HG02642 (cell line): ENCODE measurements at regions not wholly inside any gene's neighbourhood (a gene's known extent, or its start where the extent isn't known, plus 50 kb on each side); places are given as distances from the start of the nearest gene placed in this dataset.

Source experiments
- ATAC-seq: cut with Tn5 transposase; IDR thresholded peaks from one replicate; pipeline ENCODE4 v1.9.1; 2021; ENCODE audit warnings: mild to moderate bottlenecking; ENCODE audit not compliant: unreplicated experiment, poor library complexity

GRCh38 chr19:32202244-32202643, 143.2 kb upstream of the ZNF507 start:
- ATAC-seq: no peak

GRCh38 chr19:32203161-32203560, 142.2 kb upstream of the ZNF507 start:
- no peak for ATAC-seq

- no peak for ATAC-seq
Observed at GRCh38 chr19:32206065-32206464, 139.3 kb upstream of the ZNF507 start.

- ATAC-seq: no peak
Observed at GRCh38 chr19:32208060-32208459, 137.3 kb upstream of the ZNF507 start.

GRCh38 chr19:32219392-32219791, 126.0 kb upstream of the ZNF507 start:
- no peak for ATAC-seq

GRCh38 chr19:32219881-32220472, 125.4 kb upstream of the ZNF507 start:
- no peak for ATAC-seq

- ATAC-seq: no peak
Observed at GRCh38 chr19:32220951-32221350, 124.5 kb upstream of the ZNF507 start.

- ATAC-seq: no peak
Observed at GRCh38 chr19:32222556-32222955, 122.9 kb upstream of the ZNF507 start.

- no peak for ATAC-seq
Observed at GRCh38 chr19:32223106-32223505, 122.3 kb upstream of the ZNF507 start.

- no peak for ATAC-seq
Observed at GRCh38 chr19:32223595-32224370, 121.6 kb upstream of the ZNF507 start.

- ATAC-seq: peak; percentile 85
Observed at GRCh38 chr19:32224371-32225244, 120.8 kb upstream of the ZNF507 start.

- no peak for ATAC-seq
Observed at GRCh38 chr19:32227561-32228165, 117.7 kb upstream of the ZNF507 start.

- ATAC-seq: no peak
Observed at GRCh38 chr19:32230441-32230840, 115.0 kb upstream of the ZNF507 start.

GRCh38 chr19:32231020-32231419, 114.4 kb upstream of the ZNF507 start:
- ATAC-seq: no peak

GRCh38 chr19:32231691-32232090, 113.7 kb upstream of the ZNF507 start:
- ATAC-seq: no peak

GRCh38 chr19:32232449-32232848, 113.0 kb upstream of the ZNF507 start:
- ATAC-seq: no peak

GRCh38 chr19:32233091-32233490, 112.3 kb upstream of the ZNF507 start:
- ATAC-seq: no peak

GRCh38 chr19:32233885-32234284, 111.5 kb upstream of the ZNF507 start:
- no peak for ATAC-seq

- no peak for ATAC-seq
Observed at GRCh38 chr19:32234663-32235217, 110.7 kb upstream of the ZNF507 start.

- ATAC-seq: no peak
Observed at GRCh38 chr19:32238076-32238475, 107.3 kb upstream of the ZNF507 start.
